ENCODE measurements at regions not wholly inside any gene's neighbourhood (a gene's known extent, or its start where the extent isn't known, plus 50 kb on each side); places are given as distances from the start of the nearest gene placed in this dataset.

- no peaks in the 10 kb centered on the region for H3K4me1 Mint-ChIP-seq (ENCODE audit: low read depth, unreplicated experiment)
- no peak for DNase-seq
- H3K27me3 Mint-ChIP-seq (ENCODE audit: unreplicated experiment), result no peaks in the 10 kb centered on the region
- H3K36me3 Mint-ChIP-seq (ENCODE audit: insufficient read depth, unreplicated experiment), result no peaks in the 10 kb centered on the region
- no peak overlapping the region for H3K27ac Mint-ChIP-seq (ENCODE audit: unreplicated experiment)
- no peak for TF ChIP-seq CTCF (IDR thresholded peaks at IDR 0.05; ENCODE audit: unreplicated experiment)
- intact Hi-C loops (cut with micrococcal nuclease; ENCODE audit: unreplicated experiment), result no loop called here
- H3K4me3 Mint-ChIP-seq (ENCODE audit: low read depth, unreplicated experiment), result no peak overlapping the region
- H3K9me3 Mint-ChIP-seq (ENCODE audit: low read depth, unreplicated experiment), result no peaks in the 10 kb centered on the region
- no TSS peak for BruUV-seq (replicated peaks)
- CTCF ChIA-PET, result no interaction called here
Measured at GRCh38 chr18:73144030-73144429, 276.2 kb upstream of the NETO1 start.

GRCh38 chr18:73136134-73136533, 268.3 kb upstream of the NETO1 start:
- CTCF ChIA-PET, result interaction anchor here (0.9 to 1.7 kb wide), 3 partner anchors 374 to 946 kb away, joined by 3 to 8 read pairs (median 3); no protein-coding TSS in a partner anchor
- Mint-ChIP-seq H3K9me3 (ENCODE audit: low read depth, unreplicated experiment) (no peaks in the 10 kb centered on the region), H3K27ac (ENCODE audit: unreplicated experiment) (no peak overlapping the region), H3K4me1 (ENCODE audit: low read depth, unreplicated experiment) (peaks cover 8% of the 10 kb centered on the region), H3K27me3 (ENCODE audit: unreplicated experiment) (no peaks in the 10 kb centered on the region), H3K4me3 (ENCODE audit: low read depth, unreplicated experiment) (no peak overlapping the region), H3K36me3 (ENCODE audit: insufficient read depth, unreplicated experiment) (no peaks in the 10 kb centered on the region)
- DNase-seq, result no peak
- TF ChIP-seq CTCF (IDR thresholded peaks at IDR 0.05; ENCODE audit: unreplicated experiment), result peak; percentile 58
- BruUV-seq (replicated peaks), result no TSS peak
- intact Hi-C loops (cut with micrococcal nuclease; ENCODE audit: unreplicated experiment), result loop anchor here (1.0 to 10.0 kb wide), 4 partner anchors 114 to 435 kb away; no protein-coding TSS in a partner anchor

GRCh38 chr18:73124175-73124574, 256.4 kb upstream of the NETO1 start:
- CTCF ChIA-PET, result no interaction called here
- TF ChIP-seq CTCF (IDR thresholded peaks at IDR 0.05; ENCODE audit: unreplicated experiment), result no peak
- Mint-ChIP-seq H3K4me3 (ENCODE audit: low read depth, unreplicated experiment) (no peak overlapping the region), H3K27ac (ENCODE audit: unreplicated experiment) (no peak overlapping the region), H3K27me3 (ENCODE audit: unreplicated experiment) (no peaks in the 10 kb centered on the region), H3K36me3 (ENCODE audit: insufficient read depth, unreplicated experiment) (no peaks in the 10 kb centered on the region), H3K9me3 (ENCODE audit: low read depth, unreplicated experiment) (peaks cover 4% of the 10 kb centered on the region), H3K4me1 (ENCODE audit: low read depth, unreplicated experiment) (no peaks in the 10 kb centered on the region)
- intact Hi-C loops (cut with micrococcal nuclease; ENCODE audit: unreplicated experiment), result no loop called here
- BruUV-seq (replicated peaks), result no TSS peak
- DNase-seq, result no peak

GRCh38 chr18:73121207-73121606, 253.4 kb upstream of the NETO1 start:
- CTCF ChIA-PET, result no interaction called here
- intact Hi-C loops (cut with micrococcal nuclease; ENCODE audit: unreplicated experiment), result no loop called here
- H3K9me3 Mint-ChIP-seq (ENCODE audit: low read depth, unreplicated experiment), result no peaks in the 10 kb centered on the region
- no TSS peak for BruUV-seq (replicated peaks)
- H3K27ac Mint-ChIP-seq (ENCODE audit: unreplicated experiment), result no peak overlapping the region
- no peak for DNase-seq
- H3K4me1 Mint-ChIP-seq (ENCODE audit: low read depth, unreplicated experiment), result peaks cover 21% of the 10 kb centered on the region
- no peak overlapping the region for H3K4me3 Mint-ChIP-seq (ENCODE audit: low read depth, unreplicated experiment)
- H3K27me3 Mint-ChIP-seq (ENCODE audit: unreplicated experiment), result no peaks in the 10 kb centered on the region
- H3K36me3 Mint-ChIP-seq (ENCODE audit: insufficient read depth, unreplicated experiment), result no peaks in the 10 kb centered on the region
- TF ChIP-seq CTCF (IDR thresholded peaks at IDR 0.05; ENCODE audit: unreplicated experiment), result no peak

All from Calu3 (cell line).